HG02763 (cell line): ENCODE measurements at regions not wholly inside any gene's neighbourhood (a gene's known extent, or its start where the extent isn't known, plus 50 kb on each side); places are given as distances from the start of the nearest gene placed in this dataset.

Source experiments
- ATAC-seq: cut with Tn5 transposase; IDR thresholded peaks from one replicate; pipeline ENCODE4 v1.9.1; 2021; ENCODE audit warnings: mild to moderate bottlenecking, moderate library complexity; ENCODE audit not compliant: unreplicated experiment

DNA sequence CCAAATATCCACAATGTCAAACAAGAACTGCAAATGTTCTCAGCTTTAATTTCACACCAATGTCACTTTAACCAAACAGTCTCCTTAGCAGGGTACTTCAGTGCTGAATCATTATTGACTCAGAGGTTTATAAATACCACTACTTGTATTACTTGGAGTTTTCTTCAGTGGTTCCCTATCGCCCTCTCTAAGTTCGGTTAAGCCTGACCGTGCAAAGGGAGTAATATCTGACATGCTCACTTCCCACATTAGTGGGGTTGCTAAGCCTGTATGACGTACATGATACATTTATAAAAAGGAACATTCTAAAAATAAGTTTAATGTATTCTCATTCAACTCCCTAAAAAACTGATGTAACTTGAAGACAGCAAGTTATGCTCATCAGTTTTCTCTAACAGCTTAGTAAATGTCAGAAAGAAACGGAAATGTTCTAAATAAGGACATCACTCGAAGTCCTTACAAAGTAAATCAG lies 93.1 kb upstream of the ZC3H12C start:
- ATAC-seq = peak; percentile 94

DNA sequence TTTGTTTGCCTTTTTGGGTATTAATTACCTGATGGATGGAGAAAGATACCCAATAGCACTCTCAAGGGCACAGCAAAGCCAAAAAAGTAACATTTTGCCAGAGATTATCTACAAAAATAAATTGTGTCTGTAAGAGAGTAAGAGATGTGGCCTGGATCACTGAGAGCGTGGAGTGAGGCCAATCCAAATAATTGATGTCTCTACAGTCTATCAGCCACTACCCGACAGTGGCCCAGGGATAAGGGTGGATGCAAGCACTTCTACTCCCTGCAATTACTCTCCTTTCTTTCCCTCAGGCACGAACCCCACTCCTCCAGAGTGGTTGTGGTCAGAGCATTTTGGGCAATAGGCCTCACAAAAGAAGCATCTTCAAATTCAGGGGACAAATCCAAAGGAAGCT lies 92.3 kb upstream of the ZC3H12C start:
- no peak for ATAC-seq

DNA sequence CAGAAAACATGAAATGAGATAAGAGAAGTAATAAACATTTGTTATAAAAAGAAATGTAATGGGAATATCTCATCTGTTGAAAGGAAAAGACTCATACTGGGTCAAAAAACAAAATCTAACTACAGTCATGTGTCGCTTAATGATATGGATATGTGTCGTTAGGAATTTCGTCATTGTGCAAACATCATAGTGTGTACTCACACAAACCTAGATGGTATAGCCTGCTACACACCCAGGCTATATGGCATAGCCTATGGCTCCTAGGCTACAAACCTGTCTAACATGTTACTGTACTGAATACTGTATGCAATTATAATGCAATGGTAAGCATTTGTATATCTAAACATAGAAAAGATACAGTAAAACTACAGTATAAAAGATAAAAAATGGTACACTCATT lies 89.8 kb upstream of the ZC3H12C start:
- no peak for ATAC-seq

DNA sequence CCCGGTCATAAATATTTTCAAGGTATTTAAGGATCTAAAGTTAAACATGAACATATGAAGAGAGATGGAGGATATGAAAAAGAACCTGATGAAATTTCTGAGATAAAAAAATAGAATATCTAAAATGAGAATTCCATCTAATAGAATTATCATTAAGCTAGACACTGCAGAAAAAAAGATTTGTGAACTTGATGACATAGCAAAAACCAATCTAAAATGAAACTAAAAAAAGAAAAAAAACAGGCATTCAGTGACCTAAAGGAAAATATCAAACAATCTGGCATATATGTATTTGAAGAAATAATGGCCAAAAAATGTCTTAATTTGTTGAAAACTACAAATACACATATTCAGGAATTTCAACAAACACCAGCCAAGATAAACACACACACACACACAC lies 81.6 kb upstream of the ZC3H12C start:
- no peak for ATAC-seq

DNA sequence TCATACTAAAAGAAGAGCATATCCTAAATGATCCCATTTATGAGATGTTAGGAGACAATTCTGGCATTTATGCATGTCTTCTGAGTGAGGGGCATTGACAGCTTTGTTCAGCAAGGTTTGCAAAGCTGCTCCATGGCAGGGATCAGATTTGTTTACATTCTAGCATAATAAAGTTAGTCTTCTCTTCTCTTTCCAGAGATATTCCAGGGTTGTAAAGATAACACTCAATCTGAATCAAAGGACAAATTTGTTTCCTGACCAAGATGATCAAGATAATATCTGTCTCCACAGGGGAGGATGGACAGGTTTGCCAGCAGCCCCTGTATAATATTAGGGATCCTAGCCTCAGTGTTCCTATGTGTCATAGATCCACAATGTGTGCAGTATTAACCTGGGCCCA lies 77.5 kb upstream of the ZC3H12C start:
- no peak for ATAC-seq

DNA sequence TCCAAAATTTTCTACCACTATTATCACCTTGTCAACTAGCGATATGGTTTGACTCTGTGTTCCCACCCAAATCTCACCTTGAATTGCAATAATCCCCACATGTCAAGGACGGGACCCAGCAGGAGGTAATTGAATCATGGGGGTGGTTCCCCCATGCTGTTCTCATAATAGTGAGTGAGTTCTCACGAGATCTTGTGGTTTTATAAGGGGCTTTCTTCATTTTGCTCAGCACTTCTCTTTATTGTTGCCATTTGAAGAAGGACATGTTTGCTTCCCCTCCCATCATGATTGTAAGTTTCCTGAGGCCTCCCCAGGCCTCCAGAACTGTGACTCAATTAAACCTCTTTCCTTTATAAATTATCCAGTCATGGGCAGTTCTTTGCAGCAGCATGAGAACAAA lies 73.5 kb upstream of the ZC3H12C start:
- ATAC-seq = no peak

DNA sequence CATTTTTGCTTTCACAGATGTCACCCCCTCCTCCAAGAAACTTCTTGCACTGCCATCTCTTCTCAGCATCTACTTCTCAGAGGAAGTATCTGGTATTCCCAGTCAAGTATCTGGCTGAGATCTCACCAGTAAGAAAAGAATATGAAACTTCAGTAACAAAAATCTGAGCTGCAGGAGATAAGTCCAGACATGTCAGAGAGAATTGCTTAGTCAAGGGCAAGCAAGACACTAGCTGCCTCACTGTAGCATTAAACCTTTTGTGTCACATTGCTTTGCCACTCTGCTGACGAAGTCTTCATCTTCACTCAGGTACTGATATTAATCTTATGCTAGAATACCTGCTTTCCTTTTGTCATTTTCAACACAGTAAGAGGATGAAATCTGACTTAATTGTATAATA lies 70.6 kb upstream of the ZC3H12C start:
- ATAC-seq = no peak

DNA sequence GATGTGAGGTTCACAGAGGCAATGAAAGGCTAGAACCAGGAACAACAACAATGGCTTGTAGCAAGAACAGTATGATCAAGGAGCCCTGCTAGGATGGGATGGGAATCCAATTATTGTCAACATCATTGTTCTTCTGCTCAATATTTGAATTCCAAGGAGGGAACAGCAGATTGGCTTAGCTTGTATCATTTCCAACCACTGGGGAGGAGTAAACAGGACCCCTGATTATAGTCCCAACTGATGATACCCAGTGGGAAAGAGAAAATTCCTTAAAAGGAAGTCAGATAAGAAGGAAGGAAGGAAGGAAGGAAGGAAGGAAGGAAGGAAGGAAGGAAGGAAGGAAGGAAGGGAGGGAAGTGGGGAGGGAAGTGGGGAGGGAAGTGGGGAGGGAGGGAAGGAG lies 69.5 kb upstream of the ZC3H12C start:
- ATAC-seq = no peak

DNA sequence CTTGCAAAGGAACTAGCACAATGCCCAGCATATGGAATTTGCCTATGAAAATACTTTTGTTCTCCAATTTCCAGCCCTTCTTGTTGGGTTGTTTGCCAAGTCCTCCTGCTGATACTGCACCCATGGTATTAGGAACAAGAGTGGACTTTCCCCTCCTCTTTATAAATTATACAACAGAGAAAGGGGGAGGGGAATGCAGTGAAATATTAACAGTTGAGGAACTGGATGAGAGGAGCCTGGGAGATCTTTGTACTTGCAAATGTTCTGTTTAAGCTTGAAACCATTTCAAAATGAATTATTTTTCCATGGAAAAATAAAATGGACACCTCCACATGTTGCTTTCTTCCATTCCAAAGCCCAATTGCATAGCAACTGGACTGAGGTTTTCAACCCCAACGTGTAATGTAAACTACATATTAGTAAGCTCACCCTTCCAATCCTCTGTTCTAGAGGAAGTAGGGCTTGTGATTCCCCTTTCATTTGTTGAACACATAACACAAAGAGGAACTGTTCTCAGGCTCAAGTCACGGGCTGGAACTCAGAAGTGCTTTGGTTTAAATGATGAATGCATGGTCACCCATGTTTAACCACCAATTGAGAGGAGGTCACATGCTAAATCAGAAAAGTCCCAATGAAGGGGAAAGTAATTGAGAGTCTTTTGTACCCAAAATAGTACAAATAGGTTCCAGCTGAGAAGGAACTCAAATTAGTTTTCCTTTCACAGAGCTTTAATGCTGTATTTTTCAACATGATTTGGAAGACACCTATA lies 66.2 kb upstream of the ZC3H12C start:
- ATAC-seq = peak; percentile 81

DNA sequence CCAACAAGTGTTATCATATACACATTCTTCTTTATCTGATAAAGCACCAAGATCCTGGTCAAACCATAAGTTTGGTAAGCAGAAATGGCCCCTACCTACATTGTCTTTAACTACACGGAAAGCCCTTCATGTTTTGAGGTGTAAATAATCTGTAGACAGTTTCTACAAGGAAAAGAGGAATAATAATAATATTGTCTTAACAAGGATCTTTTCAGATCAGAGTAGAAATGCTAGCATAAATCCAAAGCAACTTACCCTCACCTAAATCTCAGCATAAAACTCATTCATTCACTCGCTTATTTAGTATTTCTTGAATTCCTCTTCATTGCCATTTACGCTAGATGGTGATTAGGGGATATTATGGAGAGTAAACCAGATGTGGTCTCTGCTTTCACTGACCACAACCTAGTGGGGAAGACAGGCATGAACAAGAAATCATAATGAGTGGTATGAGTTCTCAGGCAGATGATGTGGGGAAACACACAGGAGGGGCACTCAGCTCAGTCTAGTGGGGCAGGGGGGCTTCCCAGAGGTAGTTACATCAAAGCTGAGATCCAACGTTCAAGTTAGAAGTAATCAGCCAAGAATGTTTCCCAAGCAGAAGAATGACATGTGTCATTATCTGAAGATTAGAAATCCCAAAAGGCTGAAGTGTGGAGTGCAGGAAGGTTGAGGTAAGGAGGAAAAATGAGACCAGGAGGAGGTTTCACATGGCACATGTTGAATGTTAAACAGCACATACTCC lies 65.4 kb upstream of the ZC3H12C start:
- peak; percentile 46 for ATAC-seq

DNA sequence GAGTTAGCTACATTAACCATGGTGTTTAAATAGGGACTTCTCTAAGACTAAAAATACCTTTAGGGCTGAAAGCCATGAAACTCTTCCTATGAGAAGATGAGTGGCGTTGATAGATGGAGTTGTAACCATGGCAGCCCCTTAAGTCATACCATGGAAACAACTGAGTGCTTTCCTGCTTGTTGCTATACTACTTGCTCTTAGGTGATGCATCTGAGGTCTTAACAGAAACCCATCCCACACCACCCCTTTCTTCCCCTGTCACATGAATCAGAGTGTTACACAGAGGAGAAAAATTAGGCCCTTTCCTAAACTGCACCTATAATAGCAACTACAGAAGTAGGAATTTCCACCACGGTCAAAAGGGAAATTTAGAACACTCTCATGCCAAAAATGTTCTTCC lies 64.3 kb upstream of the ZC3H12C start:
- no peak for ATAC-seq

DNA sequence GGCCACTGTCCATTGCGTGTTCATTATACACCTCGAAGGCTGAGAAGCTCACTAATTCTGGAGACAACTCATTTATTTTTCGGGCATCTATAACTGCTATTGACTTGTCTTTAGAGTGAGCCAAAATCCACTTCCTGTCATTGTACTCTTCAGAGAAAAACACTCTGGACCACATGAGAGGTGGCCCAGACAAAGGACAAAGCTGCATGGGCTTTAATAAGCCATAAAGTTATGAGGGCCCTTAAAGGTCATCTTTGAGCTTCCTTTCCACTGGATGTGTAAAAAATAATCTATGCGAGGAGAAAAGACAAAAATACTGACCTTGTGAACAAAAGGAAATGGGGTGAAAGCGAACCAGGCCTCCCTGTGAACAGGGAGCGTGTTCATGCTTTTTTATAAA lies 63.5 kb upstream of the ZC3H12C start:
- no peak for ATAC-seq

DNA sequence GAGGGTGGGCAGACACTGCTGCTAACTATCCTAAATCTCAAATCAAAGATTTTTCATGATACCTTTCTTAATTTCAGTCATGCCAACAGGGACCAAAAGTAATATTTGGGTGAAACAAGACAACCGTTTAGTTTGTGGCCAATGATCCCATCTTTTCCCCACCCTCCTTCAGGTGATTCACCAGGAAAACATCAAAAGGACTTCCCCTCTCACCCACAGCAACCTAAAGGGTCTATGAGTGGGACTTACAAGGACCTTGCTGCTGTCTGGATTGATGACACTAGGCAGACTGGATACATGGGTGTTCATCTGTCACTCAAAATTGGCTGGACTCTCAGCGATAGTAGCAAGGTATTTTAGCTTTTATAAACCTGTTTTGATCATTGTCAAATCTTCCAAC lies 62.0 kb upstream of the ZC3H12C start:
- no peak for ATAC-seq

DNA sequence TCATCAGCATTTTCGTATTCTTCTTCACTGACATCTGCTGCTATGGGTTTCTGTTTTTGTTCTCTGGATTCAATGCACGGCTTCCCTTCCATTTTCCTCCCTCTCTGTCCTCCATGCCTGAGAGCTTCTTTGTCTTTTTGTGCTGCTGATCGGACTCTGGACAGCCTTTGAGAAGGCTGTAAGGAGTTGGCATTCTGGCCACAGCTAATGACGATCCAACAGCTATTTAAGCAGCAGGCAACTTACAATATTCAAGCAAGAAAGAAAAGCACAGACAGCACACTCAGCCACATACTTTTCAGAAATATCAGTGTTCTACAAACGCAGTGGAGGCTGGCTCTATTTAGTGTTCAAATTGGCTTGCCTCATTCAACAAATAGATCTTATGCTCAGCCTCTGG lies 60.9 kb upstream of the ZC3H12C start:
- no peak for ATAC-seq

DNA sequence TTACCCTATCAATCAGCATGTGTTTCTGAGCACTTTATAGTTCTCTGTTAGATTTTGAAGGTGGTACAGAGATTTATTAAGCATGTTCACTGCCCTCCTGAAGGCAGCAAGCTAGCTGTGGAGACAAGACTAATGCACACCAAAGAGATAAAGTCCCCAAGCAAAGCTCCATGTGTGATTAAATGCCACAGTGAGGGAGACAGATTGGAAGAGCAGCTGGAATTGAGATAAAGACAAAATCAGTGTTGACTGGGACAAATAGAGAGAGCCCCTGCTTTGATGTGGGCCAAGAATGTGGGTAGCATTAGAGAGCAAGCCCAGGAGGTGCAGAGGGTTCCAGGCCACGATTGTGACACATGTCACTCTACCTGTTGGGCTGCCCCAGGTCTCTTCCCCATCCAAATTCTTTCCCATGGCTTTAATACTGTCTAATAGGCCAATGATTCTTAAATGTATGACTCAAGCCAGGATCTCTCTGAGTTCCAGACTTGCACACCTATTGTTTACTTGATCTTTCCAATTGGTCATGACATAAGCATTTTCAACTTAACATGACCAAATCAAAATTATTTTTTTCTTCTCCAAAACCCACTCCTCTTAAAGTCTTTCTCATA lies 60.1 kb upstream of the ZC3H12C start:
- no peak for ATAC-seq

DNA sequence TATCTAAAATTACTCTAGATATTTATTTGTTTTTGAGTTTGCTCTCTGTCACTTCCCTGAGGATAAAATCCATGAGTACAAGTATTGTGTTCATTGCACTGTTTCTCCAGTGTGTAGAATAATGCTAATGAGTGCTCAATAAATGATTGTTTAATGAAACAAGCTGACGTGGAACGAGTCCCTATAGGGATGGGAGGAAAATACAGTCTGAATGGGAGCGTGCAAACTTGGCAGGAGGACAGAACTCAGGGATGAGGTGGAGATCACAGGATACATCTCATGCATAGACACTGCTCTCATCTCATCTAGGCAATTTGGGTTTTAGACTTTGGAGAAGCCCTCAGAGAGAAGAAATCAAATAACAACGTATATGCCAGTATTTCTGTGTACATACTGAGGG lies 58.4 kb upstream of the ZC3H12C start:
- ATAC-seq = no peak

DNA sequence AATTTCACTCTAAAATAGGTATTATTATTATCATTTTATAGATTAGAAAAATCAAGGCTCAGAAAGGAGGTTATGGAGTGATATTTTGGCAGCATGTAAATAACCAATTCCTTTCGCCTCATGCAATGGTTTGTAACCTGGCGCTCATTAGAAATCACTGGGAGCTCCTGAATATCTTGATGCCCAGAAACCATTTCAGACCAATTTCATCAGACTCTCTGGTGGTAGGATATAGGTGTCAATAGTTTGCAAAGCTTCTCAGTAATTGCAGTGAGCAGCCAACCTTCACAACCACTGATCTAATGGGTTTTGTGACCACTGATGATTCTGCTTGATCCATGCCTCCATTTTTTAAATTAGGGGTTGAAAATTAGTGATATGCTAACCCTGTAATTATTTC lies 57.8 kb upstream of the ZC3H12C start:
- ATAC-seq = no peak

DNA sequence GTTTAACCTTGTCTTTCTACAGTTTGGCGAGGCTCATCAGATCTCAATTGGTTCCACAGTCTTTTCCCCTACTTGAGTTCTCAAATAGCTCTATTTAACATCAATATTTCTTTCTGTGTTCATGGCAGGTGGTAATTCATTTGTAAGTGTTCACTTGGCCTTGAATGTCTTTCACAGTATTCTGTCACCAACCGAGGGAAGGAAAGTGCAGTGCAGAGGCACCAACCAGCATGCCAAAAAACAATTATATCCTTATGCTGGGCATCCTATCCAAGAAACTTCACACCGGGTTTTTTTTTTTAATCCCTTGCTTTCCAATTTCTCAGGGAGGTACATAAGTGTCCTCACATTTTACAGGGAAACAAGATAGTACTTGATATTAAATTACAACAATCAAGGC lies 55.0 kb upstream of the ZC3H12C start:
- ATAC-seq = no peak
